Astrocyte (in vitro differentiated cells and primary cell): ENCODE measurements at regions not wholly inside any gene's neighbourhood (a gene's known extent, or its start where the extent isn't known, plus 50 kb on each side); places are given as distances from the start of the nearest gene placed in this dataset.
A peak's percentile ranks its signal among the peaks of the same experiment; 100 is the strongest.

Experiments used
- DNase-seq: peaks from one replicate; pipeline ENCODE4 v3.0.0-alpha.2; 2010; ENCODE audit warnings: low read depth
- FAIRE-seq: peaks from 2 replicates; lab custom pipeline; 2011; peaks lifted over from hg19 to GRCh38; lab: Jason Lieb, UNC
- H2AFZ ChIP-seq: 2 replicates; pipeline ENCODE4 v1.6.0; 2012; ENCODE audit warnings: low read depth, low read length, inconsistent platforms
- H3K27ac ChIP-seq: 2 replicates; pipeline ENCODE4 v1.5.1; 2011; ENCODE audit warnings: low read depth, low read length, inconsistent platforms
- H3K27me3 ChIP-seq: 2 replicates; pipeline ENCODE4 v1.6.0; 2011; ENCODE audit warnings: low read length, inconsistent platforms; ENCODE audit not compliant: insufficient read depth
- H3K36me3 ChIP-seq: 2 replicates; pipeline ENCODE4 v1.5.1; 2011; ENCODE audit warnings: low read length, inconsistent platforms; ENCODE audit not compliant: insufficient read depth
- H3K4me1 ChIP-seq: 2 replicates; pipeline ENCODE4 v1.5.1; 2011; ENCODE audit warnings: low read length, inconsistent platforms; ENCODE audit not compliant: insufficient read depth
- H3K4me2 ChIP-seq: 2 replicates; pipeline ENCODE4 v1.6.0; 2012; ENCODE audit warnings: low read length, inconsistent platforms
- H3K4me3 ChIP-seq: 2 replicates; pipeline ENCODE4 v1.5.1; 2011; ENCODE audit warnings: low read depth, mild to moderate bottlenecking, low read length, inconsistent platforms; ENCODE audit not compliant: insufficient read depth
- H3K79me2 ChIP-seq: 2 replicates; pipeline ENCODE4 v1.6.0; 2012; ENCODE audit warnings: mild to moderate bottlenecking, low read length, inconsistent platforms; ENCODE audit not compliant: insufficient read depth
- H3K9ac ChIP-seq: 2 replicates; pipeline ENCODE4 v1.6.0; 2012; ENCODE audit warnings: mild to moderate bottlenecking, low read length, inconsistent platforms
- H3K9me3 ChIP-seq: 2 replicates; pipeline ENCODE4 v1.5.1; 2012; ENCODE audit warnings: low read depth, mild to moderate bottlenecking, low read length, inconsistent platforms; ENCODE audit not compliant: insufficient read depth
- H4K20me1 ChIP-seq: 2 replicates; pipeline ENCODE4 v1.6.0; 2012; ENCODE audit warnings: low read length, inconsistent platforms; ENCODE audit not compliant: insufficient read depth
- H3K27ac Mint-ChIP-seq: one replicate; pipeline ENCODE4 v1.8.0; 2021; ENCODE audit warnings: mild to moderate bottlenecking, mixed read lengths; ENCODE audit not compliant: unreplicated experiment
- H3K27me3 Mint-ChIP-seq: one replicate; pipeline ENCODE4 v1.8.0; 2021; ENCODE audit warnings: low read depth, mixed read lengths; ENCODE audit not compliant: unreplicated experiment
- H3K36me3 Mint-ChIP-seq: one replicate; pipeline ENCODE4 v1.8.0; 2021; ENCODE audit warnings: low read depth, mixed read lengths; ENCODE audit not compliant: unreplicated experiment
- H3K4me1 Mint-ChIP-seq: one replicate; pipeline ENCODE4 v1.8.0; 2021; ENCODE audit warnings: low read depth, mixed read lengths; ENCODE audit not compliant: unreplicated experiment
- H3K4me3 Mint-ChIP-seq: one replicate; pipeline ENCODE4 v1.8.0; 2021; ENCODE audit warnings: mild to moderate bottlenecking, moderate library complexity, mixed read lengths; ENCODE audit not compliant: unreplicated experiment
- H3K9me3 Mint-ChIP-seq: one replicate; pipeline ENCODE4 v1.8.0; 2021; ENCODE audit warnings: mild to moderate bottlenecking, mixed read lengths; ENCODE audit not compliant: unreplicated experiment
- EZH2 ChIP-seq: IDR thresholded peaks from 2 replicates; pipeline ENCODE4 v1.6.1; 2012; ENCODE audit warnings: mild to moderate bottlenecking, low read length, inconsistent platforms; ENCODE audit not compliant: insufficient read depth
- TF ChIP-seq, protein P1 (sequence below): IDR thresholded peaks from 2 replicates; pipeline ENCODE4 v1.5.1; 2011; ENCODE audit warnings: low read depth, mild to moderate bottlenecking, inconsistent platforms, low read length, moderate library complexity; ENCODE audit not compliant: insufficient read depth

DNA sequence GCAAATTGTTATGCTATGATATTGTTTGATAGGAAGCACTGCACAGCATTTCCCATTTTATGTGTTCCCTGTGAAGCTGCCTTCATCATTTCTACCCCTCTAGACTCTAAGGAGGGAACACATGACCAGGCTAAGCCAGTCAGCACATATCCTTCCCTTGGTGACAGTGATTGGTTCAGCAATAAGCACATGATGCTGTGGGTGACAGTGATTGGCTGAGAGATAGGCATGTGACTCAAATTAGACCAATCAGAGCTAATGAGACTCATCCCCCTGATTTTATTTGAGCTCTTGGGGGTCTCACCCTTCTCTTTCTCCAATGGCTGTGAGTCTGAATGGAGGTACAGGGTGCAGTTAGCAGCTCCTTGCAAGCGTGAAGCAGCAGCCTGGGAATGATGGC is 195.2 kb downstream of the NUAK1 start:
- FAIRE-seq (no peak), DNase-seq (no peak)
- Mint-ChIP-seq H3K4me1 (peaks cover 4% of the 10 kb centered on the region), H3K27ac (no peak overlapping the region), H3K9me3 (peaks cover 9% of the 10 kb centered on the region), H3K36me3 (no peaks in the 10 kb centered on the region), H3K27me3 (no peaks in the 10 kb centered on the region), H3K4me3 (no peak overlapping the region)
- no peak overlapping the region for H3K9ac ChIP-seq
- no peaks in the 10 kb centered on the region for H3K79me2 ChIP-seq
- no peak overlapping the region for H3K4me3 ChIP-seq
- TF ChIP-seq, protein P1, sequence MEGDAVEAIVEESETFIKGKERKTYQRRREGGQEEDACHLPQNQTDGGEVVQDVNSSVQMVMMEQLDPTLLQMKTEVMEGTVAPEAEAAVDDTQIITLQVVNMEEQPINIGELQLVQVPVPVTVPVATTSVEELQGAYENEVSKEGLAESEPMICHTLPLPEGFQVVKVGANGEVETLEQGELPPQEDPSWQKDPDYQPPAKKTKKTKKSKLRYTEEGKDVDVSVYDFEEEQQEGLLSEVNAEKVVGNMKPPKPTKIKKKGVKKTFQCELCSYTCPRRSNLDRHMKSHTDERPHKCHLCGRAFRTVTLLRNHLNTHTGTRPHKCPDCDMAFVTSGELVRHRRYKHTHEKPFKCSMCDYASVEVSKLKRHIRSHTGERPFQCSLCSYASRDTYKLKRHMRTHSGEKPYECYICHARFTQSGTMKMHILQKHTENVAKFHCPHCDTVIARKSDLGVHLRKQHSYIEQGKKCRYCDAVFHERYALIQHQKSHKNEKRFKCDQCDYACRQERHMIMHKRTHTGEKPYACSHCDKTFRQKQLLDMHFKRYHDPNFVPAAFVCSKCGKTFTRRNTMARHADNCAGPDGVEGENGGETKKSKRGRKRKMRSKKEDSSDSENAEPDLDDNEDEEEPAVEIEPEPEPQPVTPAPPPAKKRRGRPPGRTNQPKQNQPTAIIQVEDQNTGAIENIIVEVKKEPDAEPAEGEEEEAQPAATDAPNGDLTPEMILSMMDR: no peak
- no peak for TF ChIP-seq EZH2
- H4K20me1 ChIP-seq: no peaks in the 10 kb centered on the region
- no peaks in the 10 kb centered on the region for H3K36me3 ChIP-seq
- H2AFZ ChIP-seq: no peak overlapping the region
- no peak overlapping the region for H3K4me2 ChIP-seq
- no peaks in the 10 kb centered on the region for H3K9me3 ChIP-seq
- no peaks in the 10 kb centered on the region for H3K4me1 ChIP-seq
- H3K27me3 ChIP-seq: no peaks in the 10 kb centered on the region
- H3K27ac ChIP-seq: no peak overlapping the region

DNA sequence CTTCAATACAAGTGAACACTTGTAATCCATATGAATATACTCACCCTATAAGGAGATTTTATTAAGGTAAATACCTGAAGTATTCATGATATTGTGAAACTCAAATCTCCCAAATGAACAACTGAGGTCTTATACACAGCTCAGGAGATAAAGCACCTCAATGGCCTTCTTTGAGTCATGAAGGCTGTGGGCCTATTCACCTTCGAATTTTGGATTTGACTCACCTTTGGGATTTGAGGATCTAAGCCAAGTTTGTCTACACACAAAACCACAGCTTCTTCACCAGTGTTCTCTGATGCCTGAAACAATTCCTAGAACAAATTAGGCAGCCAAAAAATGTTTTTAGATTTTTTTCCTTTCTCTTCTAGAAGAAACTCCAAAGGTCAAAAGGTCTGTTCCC is 194.1 kb downstream of the NUAK1 start:
- Mint-ChIP-seq H3K9me3 (peaks cover 9% of the 10 kb centered on the region), H3K4me3 (no peak overlapping the region), H3K27ac (no peak overlapping the region), H3K36me3 (no peaks in the 10 kb centered on the region), H3K4me1 (peaks cover 4% of the 10 kb centered on the region), H3K27me3 (no peaks in the 10 kb centered on the region)
- H3K4me3 ChIP-seq: no peak overlapping the region
- no peak overlapping the region for H2AFZ ChIP-seq
- H3K79me2 ChIP-seq: no peaks in the 10 kb centered on the region
- H3K9me3 ChIP-seq: no peaks in the 10 kb centered on the region
- H3K4me2 ChIP-seq: no peak overlapping the region
- FAIRE-seq: no peak
- H4K20me1 ChIP-seq: no peaks in the 10 kb centered on the region
- no peaks in the 10 kb centered on the region for H3K27me3 ChIP-seq
- no peak overlapping the region for H3K27ac ChIP-seq
- TF ChIP-seq EZH2: no peak
- TF ChIP-seq, protein P1: no peak
- no peaks in the 10 kb centered on the region for H3K4me1 ChIP-seq
- H3K9ac ChIP-seq: no peak overlapping the region
- H3K36me3 ChIP-seq: no peaks in the 10 kb centered on the region
- DNase-seq: peak; percentile 45

DNA sequence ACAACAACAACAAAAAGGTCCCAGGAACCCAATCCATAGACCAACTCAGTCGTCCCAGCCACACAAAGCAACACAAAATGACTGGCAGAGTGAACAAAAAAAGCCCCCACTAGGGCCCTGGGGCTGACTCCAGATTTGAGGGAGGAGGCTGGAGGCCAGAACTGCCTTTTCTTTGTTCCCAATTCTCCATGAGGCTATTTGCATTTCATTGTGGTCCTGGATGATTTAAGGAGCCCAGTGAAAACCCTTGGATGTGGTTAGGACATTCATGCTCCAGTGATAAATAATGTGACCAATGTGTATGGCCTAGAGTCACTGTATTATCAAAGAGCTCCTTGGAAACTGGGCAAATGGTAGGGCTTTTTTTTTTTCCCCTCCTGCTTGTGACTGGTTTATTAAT is 192.9 kb downstream of the NUAK1 start:
- DNase-seq: peak; percentile 96
- Mint-ChIP-seq H3K4me3 (no peak overlapping the region), H3K27ac (no peak overlapping the region)

More for the DNA sequence above, 192.9 kb downstream of the NUAK1 start:
- Histone ChIP-seq H2AFZ (no peak overlapping the region), H3K27me3 (no peaks in the 10 kb centered on the region), H3K36me3 (no peaks in the 10 kb centered on the region), H3K4me2 (no peak overlapping the region), H3K27ac (no peak overlapping the region), H3K4me1 (no peaks in the 10 kb centered on the region), H3K79me2 (no peaks in the 10 kb centered on the region), H4K20me1 (no peaks in the 10 kb centered on the region), H3K4me3 (no peak overlapping the region), H3K9ac (no peak overlapping the region), H3K9me3 (no peaks in the 10 kb centered on the region)
- FAIRE-seq: no peak
- TF ChIP-seq, protein P1: no peak
- no peak for TF ChIP-seq EZH2
- H3K36me3 Mint-ChIP-seq: no peaks in the 10 kb centered on the region
- H3K4me1 Mint-ChIP-seq: peaks cover 4% of the 10 kb centered on the region
- no peaks in the 10 kb centered on the region for H3K27me3 Mint-ChIP-seq
- H3K9me3 Mint-ChIP-seq: peaks cover 9% of the 10 kb centered on the region
